NCI-H2196 (cell line): ENCODE measurements at regions not wholly inside any gene's neighbourhood (a gene's known extent, or its start where the extent isn't known, plus 50 kb on each side); places are given as distances from the start of the nearest gene placed in this dataset.
"Not testable (repeated sequence)": the region's sequence is repeated elsewhere in the genome, so short reads cannot be mapped to it uniquely, and the experiment has no call there.

ENCODE experiments used
- DNase-seq: peaks from one replicate; lab custom pipeline; 2025; ENCODE audit not compliant: unreplicated experiment; lab: John Stamatoyannopoulos, UW

DNA sequence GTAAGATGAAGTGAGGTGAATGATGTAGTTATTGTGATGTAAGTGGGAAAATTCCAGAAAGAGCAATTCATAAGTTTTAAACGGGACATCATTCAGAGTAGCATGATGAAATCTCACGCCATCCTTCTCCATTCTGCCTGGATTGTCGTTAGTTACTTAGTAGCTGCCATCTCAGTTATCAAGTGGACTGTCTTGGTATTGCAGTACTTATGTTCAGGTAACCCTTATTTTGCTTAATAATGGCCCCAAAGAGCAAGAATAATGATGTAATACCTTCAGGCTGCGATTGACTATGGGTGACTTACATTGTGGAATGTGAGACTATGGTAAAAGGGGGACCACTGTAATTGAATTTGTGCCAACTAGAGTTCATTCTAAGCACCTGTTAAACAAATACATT is 234.1 kb upstream of the TOM1L1 start:
- no peak for DNase-seq

DNA sequence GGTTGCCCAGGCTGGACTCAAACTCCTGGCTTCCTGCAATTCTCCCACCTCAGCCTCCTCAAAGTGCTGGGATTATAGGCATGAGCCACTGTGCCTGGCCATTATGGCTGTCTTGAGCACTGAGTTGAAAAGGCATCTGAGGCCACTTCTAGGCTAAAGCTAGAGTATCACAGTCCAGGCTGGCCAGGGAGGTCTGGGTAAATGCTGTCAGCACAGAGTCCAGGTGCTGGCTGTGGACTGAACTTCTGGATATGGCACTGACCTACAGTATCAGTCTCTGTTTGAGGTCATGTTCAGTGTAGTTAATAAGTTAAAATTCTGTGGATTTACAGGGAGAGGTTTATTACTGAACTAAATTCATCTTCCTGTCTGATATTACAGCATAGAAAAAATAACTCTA is 222.5 kb upstream of the TOM1L1 start:
- no peak for DNase-seq

DNA sequence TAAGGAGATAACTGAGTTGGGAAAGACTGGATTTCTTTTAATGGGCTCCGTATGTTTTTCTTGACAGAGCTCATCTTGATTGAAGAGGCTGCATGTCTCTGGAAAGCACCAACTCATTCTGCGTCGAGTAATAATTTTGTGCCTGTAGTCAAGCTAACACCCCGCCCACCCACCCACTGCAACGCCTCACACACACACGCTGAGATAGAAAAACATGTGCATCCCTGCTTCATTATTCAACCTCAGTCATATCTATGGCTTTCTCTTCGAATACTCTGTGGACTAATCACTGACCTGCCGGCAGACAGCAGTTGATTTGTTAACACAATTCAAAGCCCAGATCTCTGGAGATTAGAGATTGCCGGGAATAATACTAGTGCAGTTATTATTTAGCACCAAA is 220.2 kb upstream of the TOM1L1 start:
- no peak for DNase-seq

DNA sequence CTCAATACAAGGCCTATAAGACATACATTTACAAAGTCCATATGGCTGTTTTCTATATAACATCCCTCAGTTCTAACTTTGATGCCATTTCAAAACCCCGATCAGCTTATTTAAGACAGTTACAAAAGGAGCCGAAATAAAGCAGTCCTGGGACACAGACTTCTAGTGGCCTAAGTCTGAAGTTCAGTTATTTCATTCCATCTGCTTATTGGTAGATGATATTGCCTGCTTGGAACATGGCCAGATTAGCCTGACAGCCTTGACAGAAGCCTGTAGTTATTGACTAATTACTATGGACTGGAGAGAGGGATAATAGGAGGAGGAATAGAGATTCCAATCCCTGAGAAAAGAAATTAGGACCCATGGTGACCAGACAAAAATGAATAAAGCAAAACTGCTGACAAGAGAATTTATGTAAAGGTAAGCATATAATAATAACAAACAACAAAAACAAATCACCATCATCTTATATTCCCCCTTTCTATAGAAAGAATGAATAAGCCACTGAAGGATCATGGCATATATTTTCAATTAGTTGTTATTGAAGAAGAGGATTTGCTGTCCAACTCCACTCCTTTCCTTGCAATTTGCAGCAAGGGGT is 206.3 kb upstream of the TOM1L1 start:
- DNase-seq, result no peak

DNA sequence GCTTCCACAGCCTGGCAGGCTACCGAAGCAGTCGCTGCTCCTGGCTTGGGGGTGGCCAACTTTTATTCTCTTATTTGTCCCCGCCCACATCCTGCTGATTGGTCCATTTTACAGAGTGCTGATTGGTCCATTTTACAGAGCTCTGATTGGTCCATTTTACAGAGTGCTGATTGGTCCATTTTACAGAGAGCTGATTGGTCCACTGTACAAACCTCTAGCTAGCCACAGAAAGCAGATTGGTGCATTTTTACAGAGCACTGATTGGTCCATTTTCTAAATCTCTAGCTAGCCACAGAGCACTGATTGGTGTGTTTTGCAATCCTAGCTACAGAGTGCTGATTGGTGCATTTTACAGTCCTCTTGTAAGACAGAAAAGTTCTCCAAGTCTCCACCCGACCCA is 187.9 kb upstream of the TOM1L1 start:
- DNase-seq, result not testable (repeated sequence)

DNA sequence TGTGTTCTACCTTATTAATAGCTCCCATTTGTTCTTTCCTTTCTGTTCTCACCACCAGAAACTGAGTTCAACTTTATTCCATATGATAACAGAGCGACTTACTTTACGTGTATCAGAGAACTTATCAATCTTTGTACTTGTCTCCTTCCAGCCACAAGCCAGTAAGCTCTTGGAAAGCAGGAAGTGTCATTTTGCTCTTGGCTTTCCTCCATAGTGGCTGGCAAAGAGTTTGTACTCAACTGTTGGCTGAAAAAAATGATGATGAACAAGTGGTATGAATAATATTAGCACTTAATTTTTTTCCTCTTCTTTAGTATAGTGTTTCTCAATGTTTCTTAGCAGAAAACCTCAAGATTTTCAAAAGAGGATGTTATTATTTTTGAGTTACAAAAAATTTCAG is 182.4 kb upstream of the TOM1L1 start:
- no peak for DNase-seq

DNA sequence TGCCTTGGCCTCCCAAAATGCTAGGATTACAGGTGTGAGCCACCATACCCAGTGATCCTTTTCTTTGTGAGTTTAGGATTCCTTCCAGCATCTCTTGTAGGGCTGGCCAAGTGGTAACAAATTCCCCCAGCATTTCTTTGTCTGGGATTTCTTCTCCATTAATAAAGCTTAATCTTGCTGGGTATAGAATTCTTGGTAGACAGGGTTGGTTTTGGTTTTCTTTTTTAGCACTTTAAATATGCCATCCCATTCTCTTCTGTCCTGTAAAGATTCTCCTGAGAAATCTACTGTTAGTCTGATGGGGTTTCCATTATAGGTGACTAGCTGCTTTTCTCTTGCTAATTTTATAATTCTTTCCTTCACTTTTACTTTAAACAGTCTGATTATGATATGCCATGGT is 173.0 kb upstream of the TOM1L1 start:
- DNase-seq, result no peak

DNA sequence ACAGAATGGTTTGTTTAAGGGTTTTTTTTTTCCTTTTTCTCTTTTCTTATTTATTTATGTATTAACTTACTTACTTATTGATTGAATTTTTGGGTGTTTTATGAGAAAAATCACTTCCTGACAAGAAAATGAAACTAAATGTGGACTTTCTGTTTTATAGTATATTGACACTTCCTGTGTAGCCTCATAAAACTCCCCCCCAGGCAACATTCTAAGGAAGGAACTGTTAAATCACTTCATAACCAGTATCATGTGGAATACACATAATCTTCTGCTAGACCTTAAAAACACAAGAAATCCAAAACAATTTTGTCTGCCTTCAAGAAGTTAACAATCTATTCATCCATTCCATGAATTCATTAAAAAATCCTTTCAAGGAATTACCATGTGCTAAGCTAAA is 164.1 kb upstream of the TOM1L1 start:
- DNase-seq, result no peak

DNA sequence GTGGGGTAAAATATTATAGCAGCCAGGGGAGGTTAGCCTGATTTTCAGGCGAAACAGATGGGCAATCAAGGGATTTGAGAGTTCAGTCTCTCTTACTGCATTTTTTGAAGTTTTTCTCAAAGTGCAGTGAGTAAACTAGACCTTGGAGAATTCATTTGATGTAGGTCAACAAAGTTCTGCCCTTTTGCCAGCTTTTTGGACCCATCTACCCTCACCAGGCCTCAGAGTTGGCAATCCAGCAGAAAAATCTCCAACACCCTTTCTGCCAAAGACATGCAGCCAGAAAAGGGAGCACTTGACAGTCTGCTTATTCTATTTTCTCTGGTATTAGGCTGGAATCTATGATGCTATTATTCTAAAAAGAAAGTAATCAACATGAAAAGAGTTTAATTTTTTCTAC is 162.2 kb upstream of the TOM1L1 start:
- DNase-seq, result no peak

DNA sequence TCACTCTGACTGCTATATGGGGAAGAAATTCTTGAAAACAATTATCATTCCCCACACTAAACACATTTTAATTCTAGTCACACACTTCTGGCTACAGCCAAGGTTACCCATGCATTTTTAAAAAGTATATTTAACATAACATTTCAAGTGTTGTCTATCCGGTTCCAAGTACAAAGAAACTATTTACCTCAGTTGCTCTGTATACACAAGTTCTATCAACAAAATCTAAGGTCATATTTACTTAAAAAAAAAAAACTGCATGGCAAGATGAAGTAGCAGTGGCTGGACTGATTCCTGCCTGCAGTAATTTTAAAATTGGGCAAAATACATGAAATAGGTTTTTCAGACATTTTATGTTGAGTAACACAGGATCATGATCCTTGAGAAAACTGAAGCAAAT is 155.9 kb upstream of the TOM1L1 start:
- DNase-seq, result no peak

DNA sequence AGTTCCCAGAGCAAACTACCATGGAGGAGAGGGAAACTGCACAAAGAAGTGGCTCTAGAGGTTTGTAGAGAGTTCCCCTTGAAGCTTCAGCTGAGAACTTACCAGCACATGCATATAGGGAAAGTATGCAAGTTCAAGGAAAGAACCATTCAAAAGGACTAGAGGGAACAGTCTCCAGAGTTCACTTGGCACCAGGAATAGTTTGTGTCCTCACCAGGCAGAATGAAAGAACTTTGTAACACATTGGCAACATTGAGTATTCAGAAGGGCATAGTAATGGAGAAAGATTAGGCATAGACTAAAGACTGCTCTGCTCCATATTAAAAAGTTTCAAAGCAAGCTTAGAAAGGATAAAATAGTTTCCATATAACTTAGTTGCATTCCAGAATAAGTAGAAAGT is 155.4 kb upstream of the TOM1L1 start:
- DNase-seq, result no peak

DNA sequence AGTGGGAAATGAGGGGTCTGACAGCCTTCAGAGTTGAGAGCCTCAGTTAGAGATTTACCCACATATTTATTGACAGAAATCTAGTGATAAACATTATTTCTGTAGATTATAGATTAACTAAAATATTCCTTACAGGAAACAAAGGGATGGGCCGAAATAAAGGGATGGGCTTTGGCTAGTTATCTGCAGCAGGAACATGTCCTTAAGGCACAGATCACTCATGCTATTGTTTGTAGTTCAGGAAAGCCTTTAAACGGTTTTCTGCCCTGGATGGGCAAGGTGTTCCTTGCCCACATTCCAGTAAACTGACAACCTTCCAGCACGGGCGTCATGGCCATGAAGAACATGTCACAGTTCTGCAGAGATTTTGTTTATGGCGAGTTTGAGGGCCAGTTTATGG is 154.8 kb upstream of the TOM1L1 start:
- DNase-seq, result no peak

DNA sequence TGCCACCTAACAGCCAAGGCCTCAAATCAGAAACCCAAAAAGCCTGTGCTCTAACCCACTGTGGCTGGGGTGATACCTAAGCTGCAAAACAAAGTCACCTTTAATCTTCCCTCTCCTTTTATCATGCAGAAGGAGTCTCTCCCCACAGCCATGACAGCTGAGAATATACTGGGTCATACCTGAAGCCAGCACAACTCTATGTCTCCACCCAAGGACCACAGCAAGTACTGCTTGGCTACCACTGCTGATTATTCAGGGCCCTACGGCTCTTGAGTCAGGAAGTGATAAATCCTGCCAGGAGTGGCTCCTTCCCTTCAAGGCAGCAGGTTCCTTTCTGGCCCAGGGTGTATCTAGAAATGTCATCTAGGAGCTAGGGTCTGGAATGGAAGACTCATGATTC is 151.5 kb upstream of the TOM1L1 start:
- no peak for DNase-seq

DNA sequence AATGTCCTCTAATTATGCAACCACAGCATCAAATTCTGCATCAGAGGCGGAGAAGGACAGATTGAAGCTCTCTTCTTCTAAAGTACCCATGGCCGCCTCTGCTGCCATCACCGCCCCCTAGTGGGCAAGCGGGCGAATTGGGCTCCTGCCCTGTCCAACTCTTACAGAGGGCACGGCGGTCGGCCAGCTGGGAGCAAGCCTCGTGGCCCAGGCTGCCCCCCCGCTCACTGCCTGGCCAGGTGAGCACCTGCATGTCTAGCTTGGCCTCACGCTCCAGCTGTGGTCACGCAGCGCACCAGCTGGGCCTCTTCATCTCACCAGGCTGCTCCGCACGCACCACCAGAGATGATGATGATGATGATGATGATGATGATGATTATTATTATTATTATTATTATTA is 146.1 kb upstream of the TOM1L1 start:
- DNase-seq, result no peak

DNA sequence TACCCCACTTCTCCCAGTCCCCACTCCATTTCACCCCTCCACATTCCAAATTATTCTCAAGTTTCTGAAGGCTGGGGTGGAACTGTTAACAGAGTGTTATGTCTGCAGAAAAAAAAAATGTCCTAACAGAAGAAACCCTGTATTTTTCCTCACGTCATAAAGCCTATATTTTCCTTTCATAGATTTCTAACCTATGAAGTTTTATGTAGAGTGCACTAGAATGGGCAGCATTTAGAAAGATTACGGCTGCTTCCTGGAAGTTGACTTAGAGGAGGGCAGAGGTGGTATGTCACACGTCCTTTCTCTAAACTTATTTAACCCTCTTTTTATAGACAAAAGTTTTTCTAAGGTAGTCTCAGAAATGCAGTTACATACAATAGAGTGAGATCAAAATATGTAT is 139.8 kb upstream of the TOM1L1 start:
- DNase-seq, result no peak

DNA sequence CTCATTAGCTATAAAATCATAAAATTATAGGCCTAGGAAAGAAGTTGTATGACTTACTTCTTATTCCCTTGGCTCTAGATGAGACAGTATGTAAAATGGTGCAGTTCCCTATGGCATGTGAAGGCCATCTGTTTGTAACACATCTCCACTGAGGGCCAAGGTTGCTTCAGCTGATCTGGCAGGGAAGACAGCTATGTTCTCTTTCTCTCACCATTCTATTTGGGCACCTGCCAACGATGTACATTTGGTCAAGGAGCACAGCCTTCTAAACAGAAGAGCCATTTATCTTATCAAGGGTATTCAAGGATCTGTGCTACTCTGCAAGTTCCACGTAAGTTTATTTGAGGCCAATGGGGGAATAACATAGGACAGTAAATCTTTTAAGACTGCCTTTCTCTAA is 129.8 kb upstream of the TOM1L1 start:
- no peak for DNase-seq

DNA sequence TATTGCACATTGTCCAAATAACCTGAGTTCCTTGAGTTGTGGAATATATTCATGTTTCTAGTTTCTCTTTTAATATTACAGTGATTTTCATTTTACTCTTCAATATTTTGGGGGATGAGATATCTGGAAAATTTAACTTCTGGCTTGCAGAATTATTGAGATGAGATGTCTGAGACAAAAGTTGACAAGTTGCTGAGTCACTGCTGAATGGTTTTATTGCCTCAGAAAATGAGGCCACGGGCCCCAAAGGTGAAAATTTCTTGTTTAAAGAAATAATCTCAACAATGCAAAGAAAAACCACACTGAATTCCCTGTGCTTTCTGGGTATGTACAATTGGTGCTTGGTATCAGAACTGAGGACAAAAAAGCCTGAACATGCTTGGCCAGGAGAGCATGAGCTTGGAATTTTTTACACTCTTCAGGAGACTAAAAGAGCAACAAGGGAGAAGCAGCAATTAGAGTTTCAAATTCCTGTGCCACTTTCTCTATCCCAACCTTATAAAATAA is 129.2 kb upstream of the TOM1L1 start:
- DNase-seq, result no peak

DNA sequence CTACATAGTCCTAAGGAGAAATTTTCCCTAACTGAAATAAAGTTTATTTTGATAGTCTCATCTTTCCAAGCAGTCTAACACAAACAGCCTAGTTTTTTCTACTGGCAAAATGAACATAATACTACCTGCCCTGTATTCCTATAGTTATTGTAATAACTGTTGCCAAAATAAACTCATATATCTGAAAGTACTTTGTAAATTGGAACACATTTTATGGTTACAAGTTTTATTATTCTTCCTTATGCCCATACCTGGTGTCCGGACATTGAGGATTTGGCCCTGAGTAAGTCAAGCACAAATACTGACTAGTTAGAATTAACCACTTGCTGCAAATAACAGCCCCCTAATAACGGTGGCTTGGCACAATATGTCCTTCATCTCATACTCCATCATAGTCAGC is 120.4 kb upstream of the TOM1L1 start:
- no peak for DNase-seq

DNA sequence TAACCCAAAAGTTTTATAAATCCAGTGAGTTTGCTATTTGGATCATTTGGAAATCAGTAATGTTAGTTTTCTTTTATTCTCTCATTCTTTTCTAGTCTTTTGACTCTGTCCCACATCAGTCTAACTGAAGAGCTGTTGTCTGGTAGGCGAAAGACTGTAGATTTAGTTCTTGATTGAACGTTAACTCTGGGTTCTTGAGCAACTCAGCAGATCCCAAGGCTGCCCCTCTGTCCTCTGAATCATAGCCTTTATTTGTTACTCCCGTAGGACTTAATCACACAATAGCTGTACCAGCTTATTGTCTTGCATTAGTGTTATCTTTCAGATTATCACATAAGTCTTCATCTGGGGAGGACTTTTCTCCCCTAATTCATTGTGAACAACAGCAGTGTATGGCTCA is 119.3 kb upstream of the TOM1L1 start:
- no peak for DNase-seq

DNA sequence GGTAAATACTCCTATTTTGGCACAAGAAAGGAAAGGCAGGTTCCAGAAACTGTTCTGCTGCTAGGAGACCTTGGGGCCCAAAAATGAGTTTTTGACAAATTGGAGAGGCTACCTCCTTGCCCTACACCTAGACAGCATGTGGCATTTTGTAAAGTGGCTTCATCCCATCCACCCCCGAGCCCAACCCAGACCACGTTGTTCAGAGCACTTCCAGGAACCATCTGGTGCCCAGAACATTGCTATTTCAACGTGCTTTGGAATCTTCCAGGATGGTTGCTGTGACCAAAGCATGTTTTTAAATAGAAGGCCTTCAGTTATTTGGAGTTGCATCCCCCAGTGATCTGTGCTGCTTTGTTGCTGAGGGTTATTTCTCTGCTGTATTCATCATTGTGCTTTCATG is 116.3 kb upstream of the TOM1L1 start:
- DNase-seq, result no peak

DNA sequence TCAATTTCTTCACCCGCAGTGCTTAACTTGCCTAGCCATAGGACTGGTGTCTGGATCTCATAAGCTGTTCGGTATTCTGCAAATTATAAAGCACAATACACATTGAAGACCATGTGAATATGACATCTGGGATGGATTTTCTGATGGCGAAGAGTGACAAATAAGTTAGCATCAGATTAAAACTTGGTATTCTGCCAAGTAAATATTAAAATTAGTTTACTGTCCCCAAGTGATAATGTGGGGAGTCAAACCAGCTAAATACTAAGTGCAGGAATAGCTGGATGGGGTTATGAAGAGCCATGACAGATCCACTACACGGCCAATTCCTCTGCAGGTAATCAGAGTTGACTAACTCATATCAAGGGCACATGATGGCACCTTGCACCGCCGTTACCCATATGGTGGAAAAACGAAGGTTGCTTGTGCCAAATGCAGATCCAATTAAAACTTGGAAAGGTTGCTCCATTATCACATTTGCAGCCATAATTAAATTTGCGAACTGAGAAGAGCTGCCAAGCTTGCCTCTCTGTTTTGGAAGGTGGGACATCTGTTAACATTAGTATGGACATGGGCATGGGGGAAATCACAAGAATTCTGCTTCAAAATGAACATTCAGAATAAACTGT is 114.9 kb upstream of the TOM1L1 start:
- no peak for DNase-seq

DNA sequence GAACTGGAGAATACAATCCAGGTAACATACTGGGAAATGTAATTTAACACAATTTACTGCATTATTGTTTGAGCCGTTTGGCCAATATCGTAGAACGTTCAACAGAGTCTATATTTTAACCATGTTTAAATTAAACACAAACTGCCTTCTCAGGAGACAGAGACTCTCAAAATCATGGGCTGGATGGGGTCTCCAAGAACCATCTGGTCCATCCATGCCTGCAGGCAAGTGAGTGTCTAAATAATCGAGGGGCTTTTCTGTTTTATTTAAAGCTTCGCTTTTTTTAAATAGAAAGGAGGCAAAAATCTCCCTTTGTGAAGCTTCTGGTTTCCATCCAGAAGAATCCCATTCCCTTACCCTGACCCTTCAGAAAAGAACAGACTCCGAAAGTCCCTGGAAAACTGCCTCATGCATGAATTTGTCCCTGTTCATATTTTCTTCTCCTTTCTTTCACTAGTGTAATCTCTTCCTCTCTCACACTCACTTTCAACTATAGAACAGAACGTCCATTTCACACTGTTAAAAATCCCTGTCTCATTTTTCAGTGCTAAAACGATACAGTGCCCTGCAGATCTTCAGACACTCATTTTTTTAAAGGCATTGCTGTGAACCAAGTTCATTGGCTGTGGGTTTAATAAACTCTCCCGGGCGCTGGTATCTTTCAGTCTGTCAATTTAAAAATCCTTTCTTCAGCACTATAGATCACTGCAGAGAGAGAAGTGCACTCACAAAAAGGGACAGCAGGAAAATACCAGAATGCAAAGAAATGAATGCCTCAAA is 111.4 kb upstream of the TOM1L1 start:
- DNase-seq, result no peak
